GM12878 (cell line): ENCODE measurements at regions not wholly inside any gene's neighbourhood (a gene's known extent, or its start where the extent isn't known, plus 50 kb on each side); places are given as distances from the start of the nearest gene placed in this dataset.

ENCODE experiments used
- ATAC-seq: fragments of 200-7000 bp; cut with Tn5 transposase; 3 replicates; pipeline ENCODE4 v1.9.1; 2020; ENCODE audit warnings: mild to moderate bottlenecking, moderate library complexity
- BruUV-seq: library from RNA; stranded (reverse); fragments of 400-500 nt; replicated peaks from 2 replicates; lab custom pipeline; 2021; lab: Mats Ljungman, UMichigan
- CTCF ChIA-PET: fragments of 300-600 bp; sonication (Branson Sonifier 250); formaldehyde crosslinking; extraction: SDS; loops from one replicate; lab custom pipeline; 2021; ENCODE audit warnings: inconsistent platforms; lab: Yijun Ruan, JAX
- POLR2A ChIA-PET: fragments of 350-600 bp; formaldehyde crosslinking; extraction: SDS; loops from one replicate; lab custom pipeline; 2021; ENCODE audit warnings: inconsistent platforms; lab: Charles Lee
- RAD21 ChIA-PET: fragments of 300-600 bp; sonication (Branson Sonifier 250); formaldehyde crosslinking; loops from one replicate; lab custom pipeline; 2023; ENCODE audit warnings: antibody characterized with exemption; ENCODE audit not compliant: unreplicated experiment; lab: Charles Lee
- SMC1A ChIA-PET: fragments of 300-600 bp; sonication (Branson Sonifier 250); formaldehyde crosslinking; loops from one replicate; lab custom pipeline; 2023; ENCODE audit not compliant: unreplicated experiment, uncharacterized antibody; lab: Charles Lee
- DNase-seq: peaks from one replicate; pipeline ENCODE4 v3.0.0-alpha.2; 2011; ENCODE audit warnings: low read depth, low spot score
- FAIRE-seq: peaks from 3 replicates; lab custom pipeline; 2011; peaks lifted over from hg19 to GRCh38; lab: Jason Lieb, UNC
- H2AFZ ChIP-seq: 2 replicates; pipeline ENCODE4 v1.6.0; 2011; ENCODE audit warnings: low read depth, low read length, control low read depth; ENCODE audit not compliant: control insufficient read depth
- H3K27ac ChIP-seq: 2 replicates; pipeline ENCODE4 v1.5.1; 2011; ENCODE audit warnings: control low read depth; ENCODE audit not compliant: control insufficient read depth, insufficient read depth
- H3K27me3 ChIP-seq, 2 experiments: replicated peaks in 1 of 2; 2 replicates each; pipeline versions ENCODE4 v1.6.0 to v1.6.1; 2011; ENCODE audit warnings: low read length in 1 of 2; ENCODE audit not compliant: control insufficient read depth in 2 of 2, insufficient read depth in 2 of 2
- H3K36me3 ChIP-seq, 2 experiments: 2 replicates each; pipeline ENCODE4 v1.5.1; 2011; ENCODE audit warnings: low read length in 1 of 2; ENCODE audit not compliant: control insufficient read depth in 2 of 2, insufficient read depth in 2 of 2
- H3K4me1 ChIP-seq: 2 replicates; pipeline ENCODE4 v1.6.1; 2011; ENCODE audit warnings: mild to moderate bottlenecking, low read length, moderate library complexity, mixed read lengths; ENCODE audit not compliant: control insufficient read depth, insufficient read depth
- H3K4me2 ChIP-seq: 2 replicates; pipeline ENCODE4 v1.6.0; 2011; ENCODE audit warnings: control low read depth; ENCODE audit not compliant: control insufficient read depth, insufficient read depth
- H3K4me3 ChIP-seq: fragments of 200-600 bp; sonication (generic); 2 replicates; pipeline ENCODE4 v1.5.1; 2016
- H3K79me2 ChIP-seq: 2 replicates; pipeline ENCODE4 v1.6.0; 2011; ENCODE audit warnings: low read length; ENCODE audit not compliant: control insufficient read depth, insufficient read depth
- H3K9ac ChIP-seq: 2 replicates; pipeline ENCODE4 v1.8.0; 2011; ENCODE audit warnings: low read length, control low read depth, mixed read lengths; ENCODE audit not compliant: control insufficient read depth, insufficient read depth
- H3K9me3 ChIP-seq: replicated peaks from 3 replicates; pipeline ENCODE4 v1.5.1; 2011; ENCODE audit warnings: mild to moderate bottlenecking, low read length; ENCODE audit not compliant: control insufficient read depth, insufficient read depth
- H4K20me1 ChIP-seq: 2 replicates; pipeline ENCODE4 v1.6.0; 2011; ENCODE audit not compliant: control insufficient read depth, insufficient read depth
- BCLAF1 ChIP-seq: fragments of 450-650 bp; IDR thresholded peaks from 2 replicates; pipeline ENCODE4 v1.6.1; 2017; ENCODE audit warnings: antibody characterized with exemption, mild to moderate bottlenecking, moderate library complexity
- HDAC6 ChIP-seq: fragments of 200-600 bp; sonication (generic); IDR thresholded peaks from one replicate; pipeline ENCODE4 v1.8.0; 2017; ENCODE audit warnings: antibody characterized with exemption; ENCODE audit not compliant: unreplicated experiment
- NFIC ChIP-seq: IDR thresholded peaks from 2 replicates; pipeline ENCODE4 v1.6.1; 2012; ENCODE audit warnings: low read depth, mild to moderate bottlenecking, inconsistent platforms, low read length, moderate library complexity
- RAD21 ChIP-seq: IDR thresholded peaks from 2 replicates; pipeline ENCODE4 v1.6.1; 2011; ENCODE audit warnings: mild to moderate bottlenecking, low read depth, low read length, moderate library complexity; ENCODE audit not compliant: insufficient read depth
- SMC3 ChIP-seq: IDR thresholded peaks from 2 replicates; pipeline ENCODE4 v1.6.1; 2011; ENCODE audit warnings: low read length, improper control_type of control experiment, borderline replicate concordance
- SUPT20H ChIP-seq: IDR thresholded peaks from 2 replicates; pipeline ENCODE4 v1.6.1; 2011; ENCODE audit warnings: low read depth, mild to moderate bottlenecking, low read length, moderate library complexity, borderline replicate concordance; ENCODE audit not compliant: control insufficient read depth
- TAF1 ChIP-seq: IDR thresholded peaks from 2 replicates; pipeline ENCODE4 v1.6.1; 2011; ENCODE audit warnings: mild to moderate bottlenecking, low read depth, low read length, borderline replicate concordance
- WGBS: methylation state at CpG from one replicate; pipeline ENCODE4 v1.1.6; 2016; ENCODE audit warnings: low lambda C conversion rate; ENCODE audit not compliant: insufficient replicate concordance, insufficient coverage; ENCODE audit errors: missing lambda C conversion rate; 5-methylcytosine and 5-hydroxymethylcytosine counted together
- in situ Hi-C: fragments of 300-500 bp; cut with MboI; formaldehyde crosslinking; loops from 9 replicates; pipeline ENCODE4 v1.14.3; 2018; ENCODE audit warnings: mixed read lengths
- intact Hi-C: fragments of 100-400 bp; cut with micrococcal nuclease; formaldehyde crosslinking; loops from one replicate; pipeline ENCODE4 v1.14.2; 2022; ENCODE audit not compliant: unreplicated experiment
- TF ChIP-seq, protein P1 (sequence below): fragments of 450-650 bp; IDR thresholded peaks from 2 replicates; pipeline ENCODE4 v1.6.1; 2017; ENCODE audit warnings: mild to moderate bottlenecking, moderate library complexity
- TF ChIP-seq, protein P2 (sequence below): fragments of 450-650 bp; IDR thresholded peaks from 2 replicates; pipeline ENCODE4 v1.6.1; 2017; ENCODE audit warnings: mild to moderate bottlenecking, low read depth, inconsistent platforms; ENCODE audit not compliant: poor library complexity, severe bottlenecking
- TF ChIP-seq, protein P3 (sequence below): IDR thresholded peaks from 2 replicates; pipeline ENCODE4 v1.6.1; 2012; ENCODE audit warnings: low read length, inconsistent platforms

DNA sequence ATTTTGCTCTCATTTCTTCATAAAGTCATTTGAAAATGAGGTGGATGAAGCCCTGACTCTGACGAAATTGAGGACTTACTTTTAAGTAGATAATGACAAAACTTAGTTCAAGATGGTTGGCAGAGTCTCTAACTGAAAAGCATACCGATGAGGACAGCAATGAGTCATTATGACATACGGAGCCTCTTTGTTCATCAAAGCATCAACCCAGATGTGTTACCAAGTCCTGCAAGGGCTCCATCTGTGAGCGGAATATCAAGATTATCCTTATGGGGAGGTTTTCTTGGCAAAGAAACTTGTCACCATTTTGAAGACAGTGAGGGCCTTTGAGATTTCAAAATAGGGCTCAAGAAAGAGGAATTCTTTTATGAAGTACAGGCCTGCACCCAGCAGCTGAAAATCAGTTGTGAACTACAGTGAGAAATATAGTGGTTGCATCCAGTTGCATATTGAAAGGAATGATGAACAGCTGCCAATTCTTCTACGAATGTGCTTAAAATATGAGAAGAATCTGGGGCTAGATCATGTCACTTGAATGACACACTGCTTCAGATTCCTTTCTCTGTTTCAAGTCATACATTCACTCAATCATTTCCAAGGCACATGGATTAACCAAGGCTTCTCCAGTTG lies 86.6 kb upstream of the SLC24A2 start:
- ChIA-PET RAD21 (no interaction called here), CTCF (no interaction called here), SMC1A (no interaction called here), POLR2A (interaction anchor here (0.6 kb wide), 1 partner anchor 354 kb away, joined by 5 read pairs; no protein-coding TSS in a partner anchor)
- BruUV-seq, result no TSS peak
- H3K9me3 ChIP-seq, result no peaks in the 10 kb centered on the region
- intact Hi-C loops, result loop anchor here (10.0 kb wide), 1 partner anchor 151 kb away; no protein-coding TSS in a partner anchor
- H4K20me1 ChIP-seq, result no peaks in the 10 kb centered on the region
- no peaks in the 10 kb centered on the region for H3K27me3 ChIP-seq
- DNase-seq, result no peak
- no peak overlapping the region for H3K27ac ChIP-seq
- no peaks in the 10 kb centered on the region for H3K4me1 ChIP-seq
- H3K4me2 ChIP-seq, result no peak overlapping the region
- H3K4me3 ChIP-seq, result no peak overlapping the region
- no peak overlapping the region for H2AFZ ChIP-seq
- no peaks in the 10 kb centered on the region for H3K36me3 ChIP-seq
- no peak for FAIRE-seq
- no peak for ATAC-seq
- H3K79me2 ChIP-seq, result no peaks in the 10 kb centered on the region
- H3K9ac ChIP-seq, result no peak overlapping the region
- in situ Hi-C loops, result no loop called here
- WGBS, result 24% methylated on average over 5 of the region's 5 CpGs
- no peak for TF ChIP-seq NFIC
- no peak for TF ChIP-seq RAD21
- TF ChIP-seq, protein P1, sequence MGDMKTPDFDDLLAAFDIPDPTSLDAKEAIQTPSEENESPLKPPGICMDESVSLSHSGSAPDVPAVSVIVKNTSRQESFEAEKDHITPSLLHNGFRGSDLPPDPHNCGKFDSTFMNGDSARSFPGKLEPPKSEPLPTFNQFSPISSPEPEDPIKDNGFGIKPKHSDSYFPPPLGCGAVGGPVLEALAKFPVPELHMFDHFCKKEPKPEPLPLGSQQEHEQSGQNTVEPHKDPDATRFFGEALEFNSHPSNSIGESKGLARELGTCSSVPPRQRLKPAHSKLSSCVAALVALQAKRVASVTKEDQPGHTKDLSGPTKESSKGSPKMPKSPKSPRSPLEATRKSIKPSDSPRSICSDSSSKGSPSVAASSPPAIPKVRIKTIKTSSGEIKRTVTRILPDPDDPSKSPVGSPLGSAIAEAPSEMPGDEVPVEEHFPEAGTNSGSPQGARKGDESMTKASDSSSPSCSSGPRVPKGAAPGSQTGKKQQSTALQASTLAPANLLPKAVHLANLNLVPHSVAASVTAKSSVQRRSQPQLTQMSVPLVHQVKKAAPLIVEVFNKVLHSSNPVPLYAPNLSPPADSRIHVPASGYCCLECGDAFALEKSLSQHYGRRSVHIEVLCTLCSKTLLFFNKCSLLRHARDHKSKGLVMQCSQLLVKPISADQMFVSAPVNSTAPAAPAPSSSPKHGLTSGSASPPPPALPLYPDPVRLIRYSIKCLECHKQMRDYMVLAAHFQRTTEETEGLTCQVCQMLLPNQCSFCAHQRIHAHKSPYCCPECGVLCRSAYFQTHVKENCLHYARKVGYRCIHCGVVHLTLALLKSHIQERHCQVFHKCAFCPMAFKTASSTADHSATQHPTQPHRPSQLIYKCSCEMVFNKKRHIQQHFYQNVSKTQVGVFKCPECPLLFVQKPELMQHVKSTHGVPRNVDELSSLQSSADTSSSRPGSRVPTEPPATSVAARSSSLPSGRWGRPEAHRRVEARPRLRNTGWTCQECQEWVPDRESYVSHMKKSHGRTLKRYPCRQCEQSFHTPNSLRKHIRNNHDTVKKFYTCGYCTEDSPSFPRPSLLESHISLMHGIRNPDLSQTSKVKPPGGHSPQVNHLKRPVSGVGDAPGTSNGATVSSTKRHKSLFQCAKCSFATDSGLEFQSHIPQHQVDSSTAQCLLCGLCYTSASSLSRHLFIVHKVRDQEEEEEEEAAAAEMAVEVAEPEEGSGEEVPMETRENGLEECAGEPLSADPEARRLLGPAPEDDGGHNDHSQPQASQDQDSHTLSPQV, result no peak
- TF ChIP-seq, protein P2, sequence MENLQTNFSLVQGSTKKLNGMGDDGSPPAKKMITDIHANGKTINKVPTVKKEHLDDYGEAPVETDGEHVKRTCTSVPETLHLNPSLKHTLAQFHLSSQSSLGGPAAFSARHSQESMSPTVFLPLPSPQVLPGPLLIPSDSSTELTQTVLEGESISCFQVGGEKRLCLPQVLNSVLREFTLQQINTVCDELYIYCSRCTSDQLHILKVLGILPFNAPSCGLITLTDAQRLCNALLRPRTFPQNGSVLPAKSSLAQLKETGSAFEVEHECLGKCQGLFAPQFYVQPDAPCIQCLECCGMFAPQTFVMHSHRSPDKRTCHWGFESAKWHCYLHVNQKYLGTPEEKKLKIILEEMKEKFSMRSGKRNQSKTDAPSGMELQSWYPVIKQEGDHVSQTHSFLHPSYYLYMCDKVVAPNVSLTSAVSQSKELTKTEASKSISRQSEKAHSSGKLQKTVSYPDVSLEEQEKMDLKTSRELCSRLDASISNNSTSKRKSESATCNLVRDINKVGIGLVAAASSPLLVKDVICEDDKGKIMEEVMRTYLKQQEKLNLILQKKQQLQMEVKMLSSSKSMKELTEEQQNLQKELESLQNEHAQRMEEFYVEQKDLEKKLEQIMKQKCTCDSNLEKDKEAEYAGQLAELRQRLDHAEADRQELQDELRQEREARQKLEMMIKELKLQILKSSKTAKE, result no peak
- no peak for TF ChIP-seq TAF1
- TF ChIP-seq SUPT20H, result no peak
- no peak for TF ChIP-seq SMC3
- no peak for TF ChIP-seq HDAC6
- TF ChIP-seq, protein P3, sequence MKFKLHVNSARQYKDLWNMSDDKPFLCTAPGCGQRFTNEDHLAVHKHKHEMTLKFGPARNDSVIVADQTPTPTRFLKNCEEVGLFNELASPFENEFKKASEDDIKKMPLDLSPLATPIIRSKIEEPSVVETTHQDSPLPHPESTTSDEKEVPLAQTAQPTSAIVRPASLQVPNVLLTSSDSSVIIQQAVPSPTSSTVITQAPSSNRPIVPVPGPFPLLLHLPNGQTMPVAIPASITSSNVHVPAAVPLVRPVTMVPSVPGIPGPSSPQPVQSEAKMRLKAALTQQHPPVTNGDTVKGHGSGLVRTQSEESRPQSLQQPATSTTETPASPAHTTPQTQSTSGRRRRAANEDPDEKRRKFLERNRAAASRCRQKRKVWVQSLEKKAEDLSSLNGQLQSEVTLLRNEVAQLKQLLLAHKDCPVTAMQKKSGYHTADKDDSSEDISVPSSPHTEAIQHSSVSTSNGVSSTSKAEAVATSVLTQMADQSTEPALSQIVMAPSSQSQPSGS, result no peak
- no peak for TF ChIP-seq BCLAF1
